IMR-90 (cell line): ENCODE measurements at regions not wholly inside any gene's neighbourhood (a gene's known extent, or its start where the extent isn't known, plus 50 kb on each side); places are given as distances from the start of the nearest gene placed in this dataset.

Source experiments
- ATAC-seq: fragments of 200-7000 bp; cut with Tn5 transposase; 2 replicates; pipeline ENCODE4 v1.9.1; 2020; ENCODE audit warnings: low read depth, mild to moderate bottlenecking, moderate library complexity
- BruUV-seq: library from RNA; stranded (reverse); fragments of 400-500 nt; replicated peaks from 2 replicates; lab custom pipeline; 2021; lab: Mats Ljungman, UMichigan
- CTCF ChIA-PET: fragments of 300-600 bp; formaldehyde crosslinking; extraction: SDS; loops from one replicate; lab custom pipeline; 2021; ENCODE audit warnings: antibody characterized with exemption; lab: Yijun Ruan, JAX
- POLR2A ChIA-PET: fragments of 300-600 bp; sonication (Branson Sonifier 250); formaldehyde crosslinking; loops from one replicate; lab custom pipeline; 2022; ENCODE audit warnings: antibody characterized with exemption; ENCODE audit not compliant: unreplicated experiment; lab: Charles Lee
- DNase-seq: peaks from one replicate; pipeline ENCODE4 v3.0.0; 2013
- H2AFZ ChIP-seq: replicated peaks from 2 replicates; pipeline ENCODE3; 2013; ENCODE audit warnings: low read length, mild to moderate bottlenecking; ENCODE audit not compliant: poor library complexity
- H2AK5ac ChIP-seq: 2 replicates; pipeline ENCODE4 v1.6.1; 2013; ENCODE audit warnings: low read depth, low read length, inconsistent platforms
- H2AK9ac ChIP-seq: replicated peaks from 2 replicates; pipeline ENCODE3; 2013; ENCODE audit warnings: mild to moderate bottlenecking, low read depth, low read length, moderate library complexity; ENCODE audit not compliant: poor library complexity
- H2BK120ac ChIP-seq: 2 replicates; pipeline ENCODE4 v1.6.1; 2013; ENCODE audit warnings: low read depth, low read length, inconsistent platforms
- H2BK15ac ChIP-seq: 3 replicates; pipeline ENCODE4 v1.6.1; 2013; ENCODE audit warnings: low read depth, low read length, inconsistent platforms
- H2BK20ac ChIP-seq: 2 replicates; pipeline ENCODE4 v1.6.1; 2013; ENCODE audit warnings: low read depth, mild to moderate bottlenecking, inconsistent platforms, low read length, moderate library complexity
- H2BK5ac ChIP-seq: 2 replicates; pipeline ENCODE4 v1.6.1; 2013; ENCODE audit warnings: mild to moderate bottlenecking, low read depth, low read length, inconsistent platforms; ENCODE audit not compliant: poor library complexity, severe bottlenecking
- H3K14ac ChIP-seq: replicated peaks from 2 replicates; pipeline ENCODE4 v1.6.1; 2013; ENCODE audit warnings: low read depth, low read length, inconsistent platforms
- H3K18ac ChIP-seq: 2 replicates; pipeline ENCODE4 v1.6.1; 2013; ENCODE audit warnings: low read depth, low read length, control low read depth
- H3K23ac ChIP-seq: 2 replicates; pipeline ENCODE4 v1.6.1; 2013; ENCODE audit warnings: low read depth, low read length, inconsistent platforms
- H3K27ac ChIP-seq: 2 replicates; pipeline ENCODE4 v1.5.1; 2013; ENCODE audit warnings: mild to moderate bottlenecking, control low read depth, low read length; ENCODE audit not compliant: insufficient read depth
- H3K27me3 ChIP-seq: 2 replicates; pipeline ENCODE4 v1.6.1; 2013; ENCODE audit warnings: low read length; ENCODE audit not compliant: control insufficient read depth, insufficient read depth
- H3K36me3 ChIP-seq: 2 replicates; pipeline ENCODE4 v1.6.1; 2013; ENCODE audit warnings: low read length, mixed read lengths; ENCODE audit not compliant: control insufficient read depth, insufficient read depth
- H3K4ac ChIP-seq: 2 replicates; pipeline ENCODE4 v1.6.1; 2013; ENCODE audit warnings: low read depth, low read length, inconsistent platforms
- H3K4me1 ChIP-seq: 2 replicates; pipeline ENCODE4 v1.6.1; 2013; ENCODE audit warnings: low read length, mixed read lengths; ENCODE audit not compliant: control insufficient read depth, insufficient read depth
- H3K4me2 ChIP-seq: 2 replicates; pipeline ENCODE4 v1.6.1; 2013; ENCODE audit warnings: low read depth, mild to moderate bottlenecking, control low read depth, low read length, moderate library complexity
- H3K4me3 ChIP-seq: 2 replicates; pipeline ENCODE4 v1.5.1; 2013; ENCODE audit warnings: low read depth, mild to moderate bottlenecking, control low read depth, low read length, moderate library complexity; ENCODE audit not compliant: insufficient read depth
- H3K56ac ChIP-seq: 2 replicates; pipeline ENCODE4 v1.6.1; 2013; ENCODE audit warnings: low read length, inconsistent platforms; ENCODE audit not compliant: insufficient read depth; ENCODE audit errors: extremely low read depth
- H3K79me1 ChIP-seq, 2 experiments: 2 replicates each; pipeline ENCODE4 v1.6.1; 2013; ENCODE audit warnings: low read length in 2 of 2, inconsistent platforms in 1 of 2, low read depth in 1 of 2
- H3K9ac ChIP-seq: 2 replicates; pipeline ENCODE4 v1.6.1; 2013; ENCODE audit warnings: low read depth, low read length, control low read depth
- H3K9me1 ChIP-seq: 2 replicates; pipeline ENCODE4 v1.6.1; 2013; ENCODE audit warnings: low read length, inconsistent platforms; ENCODE audit not compliant: insufficient read depth
- H3K9me3 ChIP-seq: 2 replicates; pipeline ENCODE4 v1.6.1; 2013; ENCODE audit warnings: low read length; ENCODE audit not compliant: control insufficient read depth, insufficient read depth
- H4K20me1 ChIP-seq: 2 replicates; pipeline ENCODE4 v1.6.1; 2013; ENCODE audit warnings: low read length, inconsistent platforms; ENCODE audit not compliant: insufficient read depth
- H4K5ac ChIP-seq: 2 replicates; pipeline ENCODE4 v1.6.1; 2013; ENCODE audit warnings: mild to moderate bottlenecking, low read depth, low read length, control low read depth
- H4K8ac ChIP-seq, 2 experiments: 2 replicates each; pipeline ENCODE4 v1.6.1; 2013; ENCODE audit warnings: low read depth in 2 of 2, low read length in 2 of 2, control low read depth in 1 of 2, inconsistent platforms in 1 of 2
- H4K91ac ChIP-seq: 2 replicates; pipeline ENCODE4 v1.6.1; 2013; ENCODE audit warnings: low read depth, low read length, inconsistent platforms; ENCODE audit not compliant: insufficient read depth
- CHD1 ChIP-seq: IDR thresholded peaks from 2 replicates; pipeline ENCODE4 v1.6.1; 2012; ENCODE audit warnings: low read depth, low read length, improper control_type of control experiment
- ELK1 ChIP-seq: fragments of 150-350 bp; IDR thresholded peaks from 2 replicates; pipeline ENCODE4 v1.6.1; 2016; ENCODE audit warnings: low read depth, mild to moderate bottlenecking, low read length, moderate library complexity, borderline replicate concordance
- MAFK ChIP-seq: IDR thresholded peaks from 2 replicates; pipeline ENCODE4 v1.6.1; 2012; ENCODE audit warnings: low read depth, low read length, improper control_type of control experiment
- MAZ ChIP-seq: IDR thresholded peaks from 2 replicates; pipeline ENCODE4 v1.6.1; 2012; ENCODE audit warnings: low read depth, mild to moderate bottlenecking, low read length, improper control_type of control experiment, moderate library complexity, borderline replicate concordance
- MXI1 ChIP-seq: IDR thresholded peaks from 2 replicates; pipeline ENCODE4 v1.6.1; 2012; ENCODE audit warnings: low read depth, mild to moderate bottlenecking, low read length, moderate library complexity, borderline replicate concordance
- NFE2L2 ChIP-seq: fragments of 150-350 bp; IDR thresholded peaks from 2 replicates; pipeline ENCODE4 v1.6.1; 2016; ENCODE audit warnings: low read depth, mild to moderate bottlenecking, low read length
- RAD21 ChIP-seq: IDR thresholded peaks from 2 replicates; pipeline ENCODE4 v1.6.1; 2012; ENCODE audit warnings: low read length, improper control_type of control experiment
- RCOR1 ChIP-seq: IDR thresholded peaks from 2 replicates; pipeline ENCODE4 v1.6.1; 2012; ENCODE audit warnings: mild to moderate bottlenecking, low read length, improper control_type of control experiment; ENCODE audit not compliant: insufficient replicate concordance
- SMC3 ChIP-seq: fragments of 150-350 bp; IDR thresholded peaks from 2 replicates; pipeline ENCODE4 v1.6.1; 2016; ENCODE audit warnings: low read depth, mild to moderate bottlenecking, antibody characterized with exemption, low read length, moderate library complexity
- USF2 ChIP-seq: fragments of 150-350 bp; IDR thresholded peaks from 2 replicates; pipeline ENCODE4 v1.6.1; 2017; ENCODE audit warnings: mild to moderate bottlenecking, antibody characterized with exemption, low read length, low read depth
- dilution Hi-C: fragments of 300-500 bp; cut with HindIII; formaldehyde crosslinking; loops from one replicate; pipeline ENCODE4 v1.14.3; 2018; ENCODE audit warnings: low sequenced_read_pairs; ENCODE audit not compliant: unreplicated experiment
- in situ Hi-C: fragments of 300-500 bp; cut with MboI; formaldehyde crosslinking; loops from 3 replicates; pipeline ENCODE4 v1.14.3; 2019; ENCODE audit warnings: low sequenced_read_pairs, inconsistent platforms, mixed read lengths
- intact Hi-C: fragments of 100-400 bp; cut with micrococcal nuclease; formaldehyde crosslinking; loops from 2 replicates; pipeline ENCODE4 v1.10.0; 2022

GRCh38 chr6:21396313-21396712 is 197.2 kb upstream of the SOX4 start:
- no peak overlapping the region for H3K56ac ChIP-seq
- intact Hi-C loops = no loop called here
- ChIA-PET CTCF (no interaction called here), POLR2A (no interaction called here)
- H3K4ac ChIP-seq = no peak overlapping the region
- H3K9me3 ChIP-seq = no peaks in the 10 kb centered on the region
- H4K8ac ChIP-seq = no peak overlapping the region
- H2BK5ac ChIP-seq = no peak overlapping the region
- DNase-seq = peak; percentile 60
- no peak overlapping the region for H3K23ac ChIP-seq
- H4K20me1 ChIP-seq = no peaks in the 10 kb centered on the region
- no peak overlapping the region for H4K5ac ChIP-seq
- no peak overlapping the region for H2AK5ac ChIP-seq
- H3K9ac ChIP-seq = no peak overlapping the region
- H3K18ac ChIP-seq = no peak overlapping the region
- H2BK15ac ChIP-seq = no peak overlapping the region
- no peak overlapping the region for H3K27ac ChIP-seq
- no peak overlapping the region for H2AK9ac ChIP-seq
- ATAC-seq = peak; percentile 91
- H3K14ac ChIP-seq = no peak overlapping the region
- in situ Hi-C loops = no loop called here
- dilution Hi-C loops = no loop called here
- H3K36me3 ChIP-seq = no peaks in the 10 kb centered on the region
- no peak overlapping the region for H3K4me2 ChIP-seq
- no peak overlapping the region for H2BK20ac ChIP-seq
- no TSS peak for BruUV-seq
- H3K27me3 ChIP-seq = no peaks in the 10 kb centered on the region
- H2BK120ac ChIP-seq = no peak overlapping the region
- 0 out of 2 replicates have a peak, but pooled peaks cover 3% of the 10 kb centered on the region for H3K9me1 ChIP-seq
- no peak overlapping the region for H4K91ac ChIP-seq
- H3K79me1 ChIP-seq = no peaks in the 10 kb centered on the region
- TF ChIP-seq RCOR1 (no peak), MAZ (no peak), RAD21 (no peak), NFE2L2 (no peak), MAFK (no peak), ELK1 (no peak), SMC3 (no peak), MXI1 (no peak), USF2 (no peak), CHD1 (no peak)
- H3K4me3 ChIP-seq = no peak overlapping the region
- no peak overlapping the region for H2AFZ ChIP-seq
- H3K4me1 ChIP-seq = peaks cover 2% of the 10 kb centered on the region; the same call in 1 of the 2 replicates
